Uterus (tissue), 2 donors: ENCODE measurements at regions not wholly inside any gene's neighbourhood (a gene's known extent, or its start where the extent isn't known, plus 50 kb on each side); places are given as distances from the start of the nearest gene placed in this dataset.
"Not testable (repeated sequence)": the region's sequence is repeated elsewhere in the genome, so short reads cannot be mapped to it uniquely, and the experiment has no call there.

Experiments used
- POLR2A ChIP-seq, 2 donors: fragments of 450-650 bp; IDR thresholded peaks; one replicate each; pipeline ENCODE4 v1.6.1; 2016; ENCODE audit warnings: antibody characterized with exemption in 2 of 2, mild to moderate bottlenecking in 1 of 2, moderate library complexity in 1 of 2
- TF ChIP-seq, protein P1 (sequence below), 4 experiments: fragments of 200-600 bp in 2 of 4; fragments of 450-650 bp in 2 of 4; sonication (generic) in 2 of 4; IDR thresholded peaks; one replicate each; pipeline ENCODE4 v1.5.1; 2016 to 2019; ENCODE audit warnings: antibody characterized with exemption in 4 of 4, mild to moderate bottlenecking in 2 of 4, moderate library complexity in 1 of 4

DNA sequence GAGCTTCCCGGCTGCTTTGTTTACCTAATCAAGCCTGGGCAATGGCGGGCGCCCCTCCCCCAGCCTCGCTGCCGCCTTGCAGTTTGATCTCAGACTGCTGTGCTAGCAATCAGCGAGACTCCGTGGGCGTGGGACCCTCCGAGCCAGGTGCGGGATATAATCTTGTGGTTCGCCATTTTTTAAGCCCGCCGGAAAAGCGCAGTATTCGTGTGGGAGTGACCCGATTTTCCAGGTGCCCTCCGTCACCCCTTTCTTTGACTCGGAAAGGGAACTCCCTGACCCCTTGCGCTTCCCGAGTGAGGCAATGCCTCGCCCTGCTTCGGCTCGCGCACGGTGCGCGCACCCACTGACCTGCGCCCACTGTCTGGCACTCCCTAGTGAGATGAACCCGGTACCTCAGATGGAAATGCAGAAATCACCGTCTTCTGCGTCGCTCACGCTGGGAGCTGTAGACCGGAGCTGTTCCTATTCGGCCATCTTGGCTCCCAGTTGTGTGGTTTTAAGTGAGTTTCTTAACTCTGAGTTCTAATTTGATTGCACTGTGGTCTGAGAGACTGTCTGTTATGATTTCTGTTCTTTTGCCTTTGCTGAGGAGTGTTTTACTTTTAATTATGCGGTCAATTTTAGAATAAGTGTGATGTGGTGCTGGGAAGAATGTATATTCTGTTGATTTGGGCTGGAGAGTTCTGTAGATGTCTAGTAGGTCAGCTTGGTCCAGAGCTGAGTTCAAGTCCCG, 71.9 kb downstream of the ADCYAP1 start:
- TF ChIP-seq POLR2A (IDR thresholded peaks at IDR 0.05), result not testable (repeated sequence)
- TF ChIP-seq, protein P1, sequence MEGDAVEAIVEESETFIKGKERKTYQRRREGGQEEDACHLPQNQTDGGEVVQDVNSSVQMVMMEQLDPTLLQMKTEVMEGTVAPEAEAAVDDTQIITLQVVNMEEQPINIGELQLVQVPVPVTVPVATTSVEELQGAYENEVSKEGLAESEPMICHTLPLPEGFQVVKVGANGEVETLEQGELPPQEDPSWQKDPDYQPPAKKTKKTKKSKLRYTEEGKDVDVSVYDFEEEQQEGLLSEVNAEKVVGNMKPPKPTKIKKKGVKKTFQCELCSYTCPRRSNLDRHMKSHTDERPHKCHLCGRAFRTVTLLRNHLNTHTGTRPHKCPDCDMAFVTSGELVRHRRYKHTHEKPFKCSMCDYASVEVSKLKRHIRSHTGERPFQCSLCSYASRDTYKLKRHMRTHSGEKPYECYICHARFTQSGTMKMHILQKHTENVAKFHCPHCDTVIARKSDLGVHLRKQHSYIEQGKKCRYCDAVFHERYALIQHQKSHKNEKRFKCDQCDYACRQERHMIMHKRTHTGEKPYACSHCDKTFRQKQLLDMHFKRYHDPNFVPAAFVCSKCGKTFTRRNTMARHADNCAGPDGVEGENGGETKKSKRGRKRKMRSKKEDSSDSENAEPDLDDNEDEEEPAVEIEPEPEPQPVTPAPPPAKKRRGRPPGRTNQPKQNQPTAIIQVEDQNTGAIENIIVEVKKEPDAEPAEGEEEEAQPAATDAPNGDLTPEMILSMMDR (IDR thresholded peaks at IDR 0.05), result not testable (repeated sequence)
